ENCODE measurements at regions not wholly inside any gene's neighbourhood (a gene's known extent, or its start where the extent isn't known, plus 50 kb on each side); places are given as distances from the start of the nearest gene placed in this dataset. TPM values are rescaled to one million over a fixed set of nuclear protein-coding genes. Genes with fewer than 3 reads are reported as not detected.

DNA sequence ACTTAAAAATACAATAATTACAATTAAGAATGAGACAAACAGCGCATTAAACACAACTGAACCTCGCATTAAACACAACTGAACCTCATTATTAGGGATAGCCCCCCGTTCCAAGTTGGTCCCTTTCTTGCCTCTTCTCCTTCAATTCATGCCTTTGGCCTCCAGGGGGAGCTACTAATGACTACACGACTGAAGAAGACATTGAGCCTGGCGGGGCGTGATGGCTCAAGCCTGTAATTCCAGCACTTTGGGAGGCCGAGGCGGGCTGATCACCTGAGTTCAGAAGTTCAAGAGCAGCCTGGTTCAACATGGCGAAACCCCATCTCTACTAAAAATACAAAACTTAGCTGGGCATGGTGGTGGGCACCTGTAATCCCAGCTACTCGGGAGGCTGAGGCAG is 56.4 kb upstream of the NWD2 start:
- Mint-ChIP-seq H3K4me1 (ENCODE audit: low read depth, unreplicated experiment) (no peaks in the 10 kb centered on the region), H3K27me3 (ENCODE audit: low read depth, unreplicated experiment) (no peaks in the 10 kb centered on the region), H3K27ac (ENCODE audit: unreplicated experiment) (no peak overlapping the region), H3K36me3 (ENCODE audit: low read depth, unreplicated experiment) (no peaks in the 10 kb centered on the region), H3K4me3 (ENCODE audit: unreplicated experiment) (no peak overlapping the region), H3K9me3 (ENCODE audit: unreplicated experiment) (peaks cover 3% of the 10 kb centered on the region)
- H4K20me1 ChIP-seq (ENCODE audit: insufficient read depth, low read length): no peaks in the 10 kb centered on the region
- H2AFZ ChIP-seq (ENCODE audit: low read depth, low read length): no peak overlapping the region
- no peak overlapping the region for H3K9ac ChIP-seq (ENCODE audit: low read length)
- H3K27ac ChIP-seq (ENCODE audit: low read depth, low read length): no peak overlapping the region
- H3K4me3 ChIP-seq (ENCODE audit: insufficient read depth, low read depth, low read length): no peak overlapping the region
- TF ChIP-seq, protein P1, sequence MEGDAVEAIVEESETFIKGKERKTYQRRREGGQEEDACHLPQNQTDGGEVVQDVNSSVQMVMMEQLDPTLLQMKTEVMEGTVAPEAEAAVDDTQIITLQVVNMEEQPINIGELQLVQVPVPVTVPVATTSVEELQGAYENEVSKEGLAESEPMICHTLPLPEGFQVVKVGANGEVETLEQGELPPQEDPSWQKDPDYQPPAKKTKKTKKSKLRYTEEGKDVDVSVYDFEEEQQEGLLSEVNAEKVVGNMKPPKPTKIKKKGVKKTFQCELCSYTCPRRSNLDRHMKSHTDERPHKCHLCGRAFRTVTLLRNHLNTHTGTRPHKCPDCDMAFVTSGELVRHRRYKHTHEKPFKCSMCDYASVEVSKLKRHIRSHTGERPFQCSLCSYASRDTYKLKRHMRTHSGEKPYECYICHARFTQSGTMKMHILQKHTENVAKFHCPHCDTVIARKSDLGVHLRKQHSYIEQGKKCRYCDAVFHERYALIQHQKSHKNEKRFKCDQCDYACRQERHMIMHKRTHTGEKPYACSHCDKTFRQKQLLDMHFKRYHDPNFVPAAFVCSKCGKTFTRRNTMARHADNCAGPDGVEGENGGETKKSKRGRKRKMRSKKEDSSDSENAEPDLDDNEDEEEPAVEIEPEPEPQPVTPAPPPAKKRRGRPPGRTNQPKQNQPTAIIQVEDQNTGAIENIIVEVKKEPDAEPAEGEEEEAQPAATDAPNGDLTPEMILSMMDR (IDR thresholded peaks at IDR 0.05; ENCODE audit: insufficient read depth, low read depth, low read length): no peak
- TF ChIP-seq EZH2 (IDR thresholded peaks at IDR 0.05; ENCODE audit: insufficient read depth, low read length): no peak
- no peaks in the 10 kb centered on the region for H3K79me2 ChIP-seq (ENCODE audit: insufficient read depth, low read length)
- H3K4me1 ChIP-seq (ENCODE audit: insufficient read depth, low read length): no peaks in the 10 kb centered on the region
- H3K4me2 ChIP-seq (ENCODE audit: low read length): no peak overlapping the region
- H3K9me3 ChIP-seq (ENCODE audit: insufficient read depth, low read depth, low read length): peaks cover 7% of the 10 kb centered on the region
- H3K27me3 ChIP-seq (ENCODE audit: insufficient read depth, low read length): no peaks in the 10 kb centered on the region
- FAIRE-seq (no peak), DNase-seq (ENCODE audit: low read depth) (no peak)
- no peaks in the 10 kb centered on the region for H3K36me3 ChIP-seq (ENCODE audit: insufficient read depth, low read length)

Small RNA genes in the stretch of these regions (microRNA-seq; reads per million reads assigned to microRNA genes)
- gene MIR1255B1: not detected
